GM19238 (cell line): ENCODE measurements at regions not wholly inside any gene's neighbourhood (a gene's known extent, or its start where the extent isn't known, plus 50 kb on each side); places are given as distances from the start of the nearest gene placed in this dataset.

Experiments used
- DNase-seq: peaks from one replicate; pipeline ENCODE4 v3.0.0; 2011; ENCODE audit warnings: low spot score; ENCODE audit not compliant: insufficient read length

- DNase-seq, result no peak
Observed at GRCh38 chr2:106628377-106628776, 141.2 kb downstream of the CD8B2 start.

- no peak for DNase-seq
Observed at GRCh38 chr2:106629981-106630380, 142.8 kb downstream of the CD8B2 start.

DNA sequence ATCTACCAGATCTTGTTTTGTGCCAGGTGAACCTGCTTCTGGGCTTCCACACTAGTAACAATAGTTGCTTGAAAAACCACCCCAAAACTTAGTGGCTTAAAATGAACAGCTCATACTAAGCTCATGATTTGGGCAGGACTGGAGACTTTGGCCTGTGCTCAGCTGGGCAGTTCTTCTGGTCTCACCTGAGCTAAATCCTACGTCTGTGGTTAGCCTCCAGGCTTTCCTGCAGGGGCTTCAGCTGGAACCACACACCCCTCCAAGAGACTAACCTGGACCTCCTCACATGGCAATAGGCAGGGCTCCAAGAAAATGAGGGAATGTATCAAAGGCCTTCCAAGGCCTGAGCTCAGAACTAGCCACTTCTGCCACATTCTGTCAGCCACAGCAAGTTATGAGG lies 144.1 kb downstream of the CD8B2 start:
- no peak for DNase-seq

DNA sequence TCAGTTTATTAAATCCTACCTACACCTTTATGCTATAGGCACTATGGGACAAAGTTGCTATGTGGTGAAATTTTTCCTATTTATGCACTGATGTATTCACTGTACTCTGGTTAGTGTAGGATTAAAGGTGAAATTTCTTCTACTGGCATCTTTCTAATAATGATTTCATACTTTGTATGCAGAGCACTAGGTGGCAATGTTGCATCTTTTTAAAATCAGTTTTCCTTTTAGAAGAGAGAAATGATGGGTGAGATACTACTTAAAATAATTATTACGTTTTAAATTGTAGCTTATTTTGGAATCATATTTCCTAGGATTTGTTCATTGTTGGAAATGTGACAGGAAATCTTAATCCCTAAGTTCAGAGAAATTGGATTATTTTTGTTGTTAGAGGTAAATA lies 150.9 kb downstream of the CD8B2 start:
- no peak for DNase-seq

DNA sequence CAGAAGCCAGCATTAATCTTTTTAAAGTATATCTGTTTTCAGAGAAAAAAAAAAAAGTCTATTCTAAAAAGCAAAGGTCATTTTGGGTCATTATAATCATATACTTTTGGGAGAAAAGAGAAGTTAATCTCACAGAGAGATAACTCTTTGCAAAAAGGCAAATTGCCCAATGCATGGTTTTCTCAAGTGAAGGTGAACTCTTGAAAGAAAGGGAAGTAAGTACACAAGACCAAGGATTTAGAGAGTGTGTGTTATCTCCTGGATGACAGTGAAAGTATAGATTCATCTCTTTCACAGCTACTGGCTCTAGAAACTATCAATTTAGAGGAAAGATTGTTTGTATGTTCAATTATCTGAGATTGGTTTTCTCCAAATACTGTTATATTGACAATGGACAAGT lies 151.4 kb downstream of the CD8B2 start:
- DNase-seq, result no peak

DNA sequence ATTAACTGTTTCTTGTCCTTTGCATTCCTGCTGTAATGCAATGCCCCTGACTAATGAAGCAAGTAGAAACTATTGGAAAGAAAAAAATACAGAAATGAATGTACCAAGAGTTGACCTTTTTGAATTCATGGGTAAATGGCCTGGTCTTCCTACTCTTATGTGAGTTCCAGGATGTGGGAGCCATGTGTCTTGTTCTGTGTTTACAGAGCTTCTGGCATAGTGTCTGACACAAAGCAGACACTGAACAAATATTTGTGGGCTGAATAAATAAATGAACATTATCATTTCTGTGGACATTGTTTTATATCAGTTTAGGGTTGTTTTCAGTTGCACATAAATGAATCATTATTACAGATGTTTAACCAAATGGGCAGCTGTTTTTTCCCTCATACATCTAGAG lies 155.5 kb downstream of the CD8B2 start:
- DNase-seq, result no peak

DNA sequence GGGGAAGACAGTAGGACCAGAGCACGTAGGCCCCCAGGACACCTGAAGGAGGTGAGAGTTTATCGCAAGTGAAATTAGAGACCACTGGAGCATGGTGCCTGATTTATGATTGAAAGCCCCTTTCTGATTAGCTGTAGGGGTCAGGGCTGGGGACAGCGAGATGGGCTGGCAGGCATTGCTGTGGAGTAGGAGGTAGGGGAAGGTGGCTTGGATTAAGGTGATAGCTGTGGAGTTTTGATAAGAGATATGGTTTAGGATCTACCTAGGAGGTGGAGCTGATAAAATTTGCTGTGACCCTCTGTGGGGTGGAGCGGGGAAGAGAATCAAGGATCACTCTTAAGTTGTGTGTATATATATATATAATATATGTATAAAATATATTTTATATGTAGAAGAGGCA lies 157.5 kb downstream of the CD8B2 start:
- no peak for DNase-seq

DNA sequence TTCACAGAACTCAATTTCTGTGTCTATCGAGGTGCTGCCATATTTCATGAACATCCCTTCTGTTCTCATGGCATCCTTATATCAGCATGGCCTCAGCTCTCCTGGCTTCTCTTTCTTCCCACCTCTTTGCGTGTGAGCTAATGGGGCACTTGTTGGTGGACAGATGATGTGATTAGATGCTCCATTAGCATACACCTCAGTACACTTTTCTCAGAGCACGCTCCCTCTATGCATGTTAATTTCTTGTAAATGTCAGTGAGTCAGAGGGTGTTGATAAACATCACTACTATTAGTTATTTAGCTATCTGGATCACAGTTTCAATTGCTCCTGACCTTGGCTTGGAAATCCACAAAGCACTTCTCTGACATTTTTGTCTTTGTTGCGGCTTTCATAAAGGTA lies 159.4 kb downstream of the CD8B2 start:
- no peak for DNase-seq

DNA sequence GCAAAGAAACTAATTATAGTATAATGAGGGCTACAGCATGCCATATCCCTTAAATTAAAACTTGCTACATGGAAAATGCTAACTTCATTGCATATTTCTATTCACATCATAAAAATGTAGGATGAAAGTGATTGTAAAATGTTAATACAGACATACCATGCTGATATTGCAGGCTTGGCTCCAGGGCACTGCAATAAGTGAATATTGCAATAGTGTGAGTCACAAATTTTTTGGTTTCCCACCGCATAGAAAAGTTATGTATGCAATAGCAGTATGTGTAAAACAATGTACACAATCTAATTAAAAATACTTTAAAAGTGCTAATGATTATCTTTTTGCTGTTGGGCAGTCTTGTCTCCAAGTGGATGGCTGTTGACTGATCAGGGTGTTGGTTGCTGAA lies 162.1 kb downstream of the CD8B2 start:
- DNase-seq, result no peak

DNA sequence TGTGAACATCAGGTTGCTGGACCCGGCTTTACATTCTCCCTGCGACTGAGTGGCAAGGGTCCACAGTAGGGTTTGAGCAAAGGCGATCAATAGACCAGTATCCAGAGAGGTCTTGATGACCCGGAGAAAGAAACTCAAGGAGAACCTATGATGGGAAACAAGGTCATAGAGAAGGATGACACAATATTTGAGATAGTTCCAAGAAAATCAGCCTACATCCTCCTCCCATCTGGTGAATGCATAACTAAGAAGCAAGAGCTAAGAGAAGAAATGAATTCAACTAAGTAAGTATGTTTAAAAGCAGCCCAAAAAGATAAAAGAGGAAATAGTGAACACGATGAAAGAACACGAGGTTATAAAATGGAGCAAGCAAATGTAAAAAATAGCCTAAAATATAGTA lies 166.3 kb downstream of the CD8B2 start:
- no peak for DNase-seq

DNA sequence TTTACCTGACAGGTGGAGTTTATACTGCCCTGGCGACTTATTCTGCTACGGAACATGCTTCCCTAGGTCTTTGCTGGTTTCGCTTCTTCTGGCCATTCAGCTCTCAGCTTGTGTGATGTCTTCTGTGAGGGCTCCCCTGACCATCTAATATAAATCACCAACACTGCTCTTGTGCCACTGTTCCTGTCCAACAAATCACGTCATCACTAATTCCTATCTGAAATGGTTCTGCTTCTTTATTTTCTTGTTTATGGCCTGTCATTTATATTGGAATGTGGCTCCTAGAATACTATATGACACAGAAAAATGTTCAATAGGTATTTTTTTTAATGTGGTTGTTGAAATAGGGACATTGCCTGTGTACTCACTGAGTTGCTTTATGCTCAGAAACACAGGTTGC lies 171.5 kb downstream of the CD8B2 start:
- DNase-seq, result no peak

- no peak for DNase-seq
Observed at GRCh38 chr2:106664669-106665068, 177.5 kb downstream of the CD8B2 start.

- no peak for DNase-seq
Observed at GRCh38 chr2:106667478-106668070, 180.4 kb downstream of the CD8B2 start.

DNA sequence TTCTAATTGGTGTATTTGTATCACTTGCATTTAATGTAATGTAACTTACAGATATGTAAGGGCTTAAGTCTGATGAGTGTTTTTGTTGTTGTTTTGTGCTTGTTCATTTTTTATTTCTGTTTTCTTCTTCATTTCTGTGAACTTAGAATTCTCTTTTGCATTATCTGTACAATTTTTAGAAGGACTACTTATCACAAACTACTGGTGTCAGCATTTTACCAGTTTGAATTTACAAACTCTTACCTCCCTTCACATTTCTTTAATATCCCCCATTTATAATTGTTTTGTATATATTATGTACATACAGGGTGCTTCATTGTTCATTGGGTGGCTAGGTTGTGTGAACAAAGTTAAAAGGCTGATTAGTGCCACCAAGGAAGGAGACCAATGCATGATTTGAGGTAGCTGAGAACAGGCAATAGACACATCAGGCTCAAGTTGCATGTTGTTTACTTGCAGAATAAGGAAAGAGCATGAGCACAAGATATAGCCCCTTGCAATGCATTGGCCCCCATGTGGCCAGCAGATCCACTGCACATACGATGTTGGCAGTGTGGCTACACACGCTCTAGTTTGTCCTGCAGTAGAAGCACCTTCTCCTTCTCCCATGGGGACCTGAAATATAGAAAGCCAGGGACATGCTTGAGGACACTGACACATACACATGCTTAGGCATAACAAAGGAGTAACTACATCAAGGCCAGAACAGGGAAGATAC lies 198.2 kb downstream of the CD8B2 start:
- no peak for DNase-seq

DNA sequence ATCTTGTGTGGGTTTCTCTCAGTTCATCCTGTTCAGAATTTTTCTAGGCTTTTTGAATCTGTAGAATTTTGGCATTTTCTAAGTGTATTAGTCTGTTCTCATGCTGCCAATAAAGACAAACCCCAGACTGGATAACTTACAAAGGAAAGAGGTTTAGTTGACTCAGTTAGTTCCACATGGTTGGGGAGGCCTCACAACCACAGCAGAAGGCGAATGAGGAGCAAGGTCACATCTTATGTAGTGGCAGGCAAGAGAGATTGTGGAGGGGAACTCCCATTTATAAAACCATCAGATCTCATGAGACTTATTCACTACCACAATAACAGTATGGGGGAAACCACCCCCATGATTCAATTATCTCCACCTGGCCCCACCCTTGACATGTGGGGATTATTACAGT lies 199.2 kb downstream of the ST6GAL2 start:
- no peak for DNase-seq

DNA sequence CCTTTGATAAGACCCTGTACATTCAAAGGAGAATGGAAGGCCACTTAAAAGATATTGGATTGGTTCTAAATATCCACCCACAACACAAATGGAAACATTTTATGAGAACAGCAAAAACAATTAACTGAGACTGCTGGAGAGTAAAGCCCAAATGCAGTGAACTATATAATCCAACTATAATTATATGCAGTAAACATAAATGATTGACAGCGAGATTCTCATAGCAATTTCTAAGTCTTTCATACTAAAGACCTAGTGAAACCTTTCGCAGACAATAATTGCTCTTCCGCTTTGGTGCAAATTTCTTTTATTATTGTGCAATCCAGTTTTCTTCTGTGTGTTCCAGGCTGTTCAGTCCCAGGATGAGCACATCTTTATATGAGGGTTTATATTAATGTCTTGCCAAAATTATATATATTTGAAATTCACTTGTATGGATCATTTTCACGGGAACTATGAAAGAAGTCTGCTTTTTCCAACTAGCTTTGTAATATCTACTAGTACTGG lies 190.9 kb downstream of the ST6GAL2 start:
- no peak for DNase-seq

DNA sequence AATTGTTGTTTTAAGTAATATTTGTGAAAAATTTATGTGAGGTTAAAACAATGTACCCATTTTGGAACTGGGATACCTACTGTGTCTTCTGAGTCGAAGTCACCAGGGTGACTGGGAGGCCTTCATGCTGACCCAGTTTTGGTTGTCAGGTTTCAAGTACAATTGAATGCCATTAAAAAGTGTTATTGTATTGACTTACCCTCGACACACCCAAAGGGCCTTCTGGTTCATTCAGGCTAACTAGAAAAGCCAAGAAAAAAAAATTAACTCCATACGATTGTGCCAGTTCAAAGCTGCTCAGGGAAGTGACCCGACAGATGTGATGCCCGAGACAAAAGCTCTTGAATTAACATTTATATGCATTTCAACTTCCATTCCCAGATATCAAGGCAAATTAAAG lies 190.0 kb downstream of the ST6GAL2 start:
- DNase-seq, result no peak

- DNase-seq, result no peak
Observed at GRCh38 chr2:106700616-106701015, 185.4 kb downstream of the ST6GAL2 start.

DNA sequence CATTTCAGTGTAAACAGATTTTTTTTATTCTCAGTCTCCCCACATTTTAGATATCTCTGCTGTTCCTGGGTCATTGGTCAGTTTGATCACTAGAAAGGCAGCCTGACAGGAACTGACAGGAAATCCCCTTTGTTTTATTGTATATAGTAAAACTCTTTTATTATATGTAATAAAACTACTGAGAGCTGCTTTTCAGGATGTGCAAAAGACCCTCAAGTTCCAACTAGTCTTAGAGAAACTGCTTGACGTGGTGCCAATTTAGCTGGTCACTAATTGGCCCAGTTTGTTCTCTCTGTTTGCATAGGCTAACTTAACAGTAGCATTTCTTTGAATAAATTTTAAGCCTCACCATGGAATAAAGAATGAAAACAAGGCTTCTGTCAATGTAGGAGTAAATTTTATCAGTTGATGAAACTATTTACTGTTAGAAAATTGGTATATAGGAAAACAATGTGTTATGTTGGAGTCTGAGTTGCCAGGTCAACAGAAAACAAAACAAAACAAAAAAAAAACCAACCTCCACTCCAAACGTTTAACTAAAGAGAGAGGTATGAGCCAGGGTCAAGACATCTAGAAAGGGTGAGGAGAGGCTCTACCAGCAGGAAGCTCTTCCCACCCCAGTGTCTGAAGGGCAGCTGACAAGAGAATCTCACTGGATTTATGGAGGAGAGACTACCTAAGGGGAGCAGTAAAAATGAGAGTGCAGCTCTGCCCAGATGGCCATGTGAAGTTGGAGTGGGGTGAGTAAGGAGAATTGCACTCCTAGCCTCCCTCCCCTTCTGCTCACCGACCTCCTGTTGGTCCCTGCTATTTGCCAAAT lies 184.6 kb downstream of the ST6GAL2 start:
- no peak for DNase-seq

DNA sequence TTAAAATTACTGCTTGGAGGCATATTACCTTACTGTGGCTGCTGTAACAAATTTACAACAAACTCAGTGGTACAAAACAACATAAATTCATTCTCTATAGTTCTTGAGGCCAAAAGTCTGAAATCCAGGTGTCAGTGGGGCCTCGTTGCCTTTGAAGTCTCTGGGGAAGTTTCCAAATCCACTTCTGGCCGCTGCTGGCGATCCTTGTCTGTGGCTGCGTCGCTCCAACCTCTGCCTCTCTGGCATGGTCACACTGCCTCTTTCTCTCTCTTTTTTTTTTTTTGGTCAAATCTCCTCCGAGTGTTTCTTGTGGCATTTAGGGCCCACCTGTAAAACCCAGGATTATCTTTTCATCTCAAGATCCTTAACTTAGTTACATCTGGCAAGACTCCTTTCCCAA lies 182.8 kb downstream of the ST6GAL2 start:
- no peak for DNase-seq

DNA sequence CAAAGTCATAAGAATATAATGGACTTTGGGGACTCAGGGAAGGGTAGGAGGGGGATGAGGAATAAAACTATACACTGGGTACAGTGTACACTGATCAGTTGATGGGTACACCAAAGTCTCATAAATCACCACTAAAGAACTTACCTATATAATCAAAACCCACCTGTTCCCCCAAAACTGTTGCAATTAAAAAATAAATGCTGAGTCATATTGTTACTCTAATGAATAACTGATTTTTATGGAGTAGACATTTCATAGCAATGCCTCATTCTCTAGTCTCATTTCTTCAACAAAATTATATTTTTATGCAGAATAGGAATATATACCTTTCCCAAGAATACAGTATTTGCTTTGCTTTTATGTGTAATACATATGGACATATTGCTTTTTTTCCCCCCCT lies 181.2 kb downstream of the ST6GAL2 start:
- no peak for DNase-seq

GRCh38 chr2:106705877-106706276 lies 180.1 kb downstream of the ST6GAL2 start:
- DNase-seq, result no peak
